SU-DHL-6 (cell line): ENCODE measurements at regions not wholly inside any gene's neighbourhood (a gene's known extent, or its start where the extent isn't known, plus 50 kb on each side); places are given as distances from the start of the nearest gene placed in this dataset.

Experiments
- EZH2phosphoT487 ChIP-seq: fragments of 200-600 bp; sonication (generic), shearing (Covaris generic); conservative IDR thresholded peaks from 2 replicates; pipeline ENCODE4 v1.6.1; 2018; ENCODE audit warnings: mild to moderate bottlenecking, antibody characterized with exemption, low read length, moderate library complexity, mixed read lengths
- TF ChIP-seq, protein P1 (sequence below): fragments of 200-600 bp; sonication (generic); IDR thresholded peaks from one replicate; pipeline ENCODE4 v1.5.1; 2017; ENCODE audit warnings: antibody characterized with exemption, mild to moderate bottlenecking, low read length, moderate library complexity; ENCODE audit not compliant: insufficient read depth, poor library complexity, severe bottlenecking

DNA sequence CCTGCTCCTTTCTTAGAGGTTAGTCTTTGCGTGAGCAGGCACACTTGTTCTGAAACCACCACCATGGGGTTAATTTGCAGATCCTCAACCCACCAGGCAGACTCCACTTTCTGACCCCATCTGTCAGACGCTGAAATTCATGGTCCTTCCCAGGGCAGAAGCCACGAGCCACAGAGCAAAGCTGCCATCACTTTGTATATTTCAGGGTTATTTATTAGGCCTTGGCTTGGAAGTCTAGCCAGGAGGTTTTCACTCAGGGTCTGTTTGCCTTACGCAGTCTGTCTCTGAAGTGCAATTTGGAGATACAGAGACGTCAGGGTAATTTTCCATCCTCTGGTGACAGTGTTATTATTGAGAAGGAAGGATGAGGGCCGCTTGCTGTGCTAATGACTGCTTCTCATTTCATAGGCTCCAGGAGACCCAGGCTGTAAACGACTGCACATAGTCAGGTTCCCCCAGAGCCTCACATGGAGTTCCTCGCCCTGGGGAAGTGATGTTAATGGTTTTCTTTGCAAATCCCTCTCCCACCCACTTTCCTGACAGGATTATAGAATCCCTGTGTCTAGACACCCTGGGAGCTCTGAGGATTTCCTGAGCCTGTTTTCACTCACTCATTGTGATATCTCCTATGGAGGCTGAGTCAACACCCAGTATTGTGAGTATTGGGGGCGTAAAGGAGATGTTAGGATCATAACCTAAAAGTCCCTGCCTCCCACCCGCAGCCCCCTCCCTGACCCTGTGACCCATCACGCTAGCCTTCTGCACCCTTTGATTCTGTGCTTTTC, 269.0 kb downstream of the ABCC12 start:
- TF ChIP-seq, protein P1, sequence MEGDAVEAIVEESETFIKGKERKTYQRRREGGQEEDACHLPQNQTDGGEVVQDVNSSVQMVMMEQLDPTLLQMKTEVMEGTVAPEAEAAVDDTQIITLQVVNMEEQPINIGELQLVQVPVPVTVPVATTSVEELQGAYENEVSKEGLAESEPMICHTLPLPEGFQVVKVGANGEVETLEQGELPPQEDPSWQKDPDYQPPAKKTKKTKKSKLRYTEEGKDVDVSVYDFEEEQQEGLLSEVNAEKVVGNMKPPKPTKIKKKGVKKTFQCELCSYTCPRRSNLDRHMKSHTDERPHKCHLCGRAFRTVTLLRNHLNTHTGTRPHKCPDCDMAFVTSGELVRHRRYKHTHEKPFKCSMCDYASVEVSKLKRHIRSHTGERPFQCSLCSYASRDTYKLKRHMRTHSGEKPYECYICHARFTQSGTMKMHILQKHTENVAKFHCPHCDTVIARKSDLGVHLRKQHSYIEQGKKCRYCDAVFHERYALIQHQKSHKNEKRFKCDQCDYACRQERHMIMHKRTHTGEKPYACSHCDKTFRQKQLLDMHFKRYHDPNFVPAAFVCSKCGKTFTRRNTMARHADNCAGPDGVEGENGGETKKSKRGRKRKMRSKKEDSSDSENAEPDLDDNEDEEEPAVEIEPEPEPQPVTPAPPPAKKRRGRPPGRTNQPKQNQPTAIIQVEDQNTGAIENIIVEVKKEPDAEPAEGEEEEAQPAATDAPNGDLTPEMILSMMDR: no peak
- TF ChIP-seq EZH2phosphoT487: no peak
